Dendritic cell treated with granulocyte-macrophage colony-stimulating factor and Interleukin-4, amounts not matched to agents 40 ng/mL and 50 ng/mL, for 4 days (primary cell): ENCODE measurements at regions not wholly inside any gene's neighbourhood (a gene's known extent, or its start where the extent isn't known, plus 50 kb on each side); places are given as distances from the start of the nearest gene placed in this dataset.

ENCODE experiments used
- H3K27ac Mint-ChIP-seq: one replicate; pipeline ENCODE4 v1.8.0; 2022; ENCODE audit warnings: mild to moderate bottlenecking, mixed read lengths
- H3K27me3 Mint-ChIP-seq: one replicate; pipeline ENCODE4 v1.8.0; 2022; ENCODE audit warnings: mild to moderate bottlenecking, mixed read lengths
- H3K36me3 Mint-ChIP-seq: one replicate; pipeline ENCODE4 v1.8.0; 2022; ENCODE audit warnings: low read depth, mixed read lengths
- H3K4me1 Mint-ChIP-seq: one replicate; pipeline ENCODE4 v1.8.0; 2022; ENCODE audit warnings: low read depth, mixed read lengths
- H3K4me3 Mint-ChIP-seq: one replicate; pipeline ENCODE4 v1.8.0; 2022; ENCODE audit warnings: mild to moderate bottlenecking, moderate library complexity, mixed read lengths
- H3K9me3 Mint-ChIP-seq: one replicate; pipeline ENCODE4 v1.8.0; 2022; ENCODE audit warnings: mixed read lengths
- intact Hi-C: fragments of 100-400 bp; cut with micrococcal nuclease; formaldehyde crosslinking; loops from one replicate; pipeline ENCODE4 v1.15.0; 2022

DNA sequence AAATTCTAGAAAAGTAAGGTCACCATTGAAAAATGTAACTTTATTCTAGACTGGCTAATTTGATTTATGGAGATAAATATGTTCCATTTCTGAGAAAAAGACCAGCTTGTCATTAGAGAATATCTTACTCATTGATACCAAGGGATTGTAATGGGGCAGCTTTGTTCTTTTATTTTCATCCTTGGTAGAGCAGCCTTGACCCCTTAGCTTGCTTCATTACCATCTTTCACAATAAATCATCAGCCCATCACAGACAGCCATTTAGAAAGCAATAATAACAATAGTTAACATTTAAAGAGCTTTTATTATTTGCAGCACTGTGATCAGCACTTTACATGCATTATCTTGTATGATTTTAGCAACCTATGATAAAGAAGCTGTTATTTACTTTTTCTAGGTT is 253.6 kb downstream of the C3orf38 start:
- no peak overlapping the region for H3K4me3 Mint-ChIP-seq
- H3K27me3 Mint-ChIP-seq = no peaks in the 10 kb centered on the region
- intact Hi-C loops = no loop called here
- peaks cover 6% of the 10 kb centered on the region for H3K9me3 Mint-ChIP-seq
- H3K4me1 Mint-ChIP-seq = no peaks in the 10 kb centered on the region
- H3K36me3 Mint-ChIP-seq = no peaks in the 10 kb centered on the region
- no peak overlapping the region for H3K27ac Mint-ChIP-seq

DNA sequence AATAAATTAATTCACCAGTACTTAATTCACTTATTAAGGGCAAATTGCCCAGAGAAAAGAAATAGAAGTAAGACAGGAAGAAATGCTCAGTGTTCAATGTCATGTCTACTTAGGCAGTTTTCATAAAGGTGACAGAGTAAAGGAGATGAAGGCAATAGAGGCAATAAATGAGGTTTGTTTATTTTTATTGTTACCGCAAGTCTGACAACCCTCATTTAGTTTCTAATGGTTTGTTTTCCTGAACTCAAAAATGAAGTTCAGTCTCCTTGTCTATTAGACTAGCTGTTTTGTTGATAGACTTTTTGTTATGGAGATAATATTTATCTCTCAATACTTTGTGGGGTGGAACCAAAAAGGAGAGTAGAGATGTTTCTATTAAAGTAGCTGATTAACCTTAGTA is 258.3 kb downstream of the C3orf38 start:
- H3K9me3 Mint-ChIP-seq = peaks cover 6% of the 10 kb centered on the region
- intact Hi-C loops = no loop called here

GRCh38 chr3:88408935-88409334 is 259.2 kb downstream of the C3orf38 start:
- intact Hi-C loops = no loop called here
- H3K27me3 Mint-ChIP-seq = no peaks in the 10 kb centered on the region
- H3K4me1 Mint-ChIP-seq = no peaks in the 10 kb centered on the region
- H3K27ac Mint-ChIP-seq = no peak overlapping the region
- H3K4me3 Mint-ChIP-seq = no peak overlapping the region
- H3K36me3 Mint-ChIP-seq = no peaks in the 10 kb centered on the region
- peaks cover under 1% of the 10 kb centered on the region for H3K9me3 Mint-ChIP-seq

More for the DNA sequence above, 258.3 kb downstream of the C3orf38 start:
- Mint-ChIP-seq H3K4me3 (no peak overlapping the region), H3K27ac (no peak overlapping the region), H3K27me3 (no peaks in the 10 kb centered on the region), H3K36me3 (no peaks in the 10 kb centered on the region), H3K4me1 (no peaks in the 10 kb centered on the region)

DNA sequence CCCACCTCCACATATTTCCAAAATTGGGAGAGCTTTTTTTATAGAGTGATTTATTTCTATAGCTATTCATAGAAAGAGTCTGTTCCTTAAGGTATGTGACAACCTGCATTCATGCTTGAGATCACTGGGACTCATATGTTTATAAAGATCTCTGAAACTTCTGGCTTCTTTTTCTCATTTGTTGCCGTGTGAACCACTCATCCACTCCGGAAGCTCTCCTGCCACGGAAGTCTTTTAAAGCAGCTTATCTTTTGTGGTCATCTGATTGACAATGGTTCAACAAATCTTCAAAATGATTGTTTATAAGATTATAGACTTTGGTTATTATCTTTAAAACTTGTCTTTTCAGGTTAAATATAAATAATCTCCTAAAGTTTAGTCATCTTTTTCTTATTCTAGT is 260.5 kb downstream of the C3orf38 start:
- Mint-ChIP-seq H3K36me3 (no peaks in the 10 kb centered on the region), H3K27ac (no peak overlapping the region), H3K4me1 (no peaks in the 10 kb centered on the region), H3K9me3 (no peaks in the 10 kb centered on the region), H3K4me3 (no peak overlapping the region), H3K27me3 (no peaks in the 10 kb centered on the region)
- intact Hi-C loops = no loop called here

DNA sequence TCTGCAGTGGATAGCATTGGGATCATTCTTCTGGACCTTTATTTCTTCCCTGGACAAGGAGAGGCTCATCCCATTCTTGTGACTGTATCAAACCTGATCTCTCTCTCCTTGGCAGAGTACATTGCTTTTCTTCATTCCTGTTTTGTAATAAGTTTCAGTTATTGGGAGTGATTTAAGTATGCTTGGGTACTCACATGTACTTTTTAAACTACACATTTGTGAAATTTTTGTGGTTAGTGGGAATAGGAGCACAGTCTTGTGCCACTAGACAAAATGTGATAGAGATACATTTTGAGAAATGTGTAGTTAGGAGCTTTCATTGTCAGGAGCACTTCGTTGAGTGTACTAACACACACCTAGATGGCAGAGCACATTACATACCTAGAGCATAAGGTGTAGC is 262.6 kb downstream of the C3orf38 start:
- H3K27ac Mint-ChIP-seq = no peak overlapping the region
- intact Hi-C loops = no loop called here
- no peaks in the 10 kb centered on the region for H3K36me3 Mint-ChIP-seq
- no peak overlapping the region for H3K4me3 Mint-ChIP-seq
- no peaks in the 10 kb centered on the region for H3K9me3 Mint-ChIP-seq
- no peaks in the 10 kb centered on the region for H3K27me3 Mint-ChIP-seq
- no peaks in the 10 kb centered on the region for H3K4me1 Mint-ChIP-seq

GRCh38 chr3:88416436-88416835 is 266.7 kb downstream of the C3orf38 start:
- intact Hi-C loops = no loop called here
- Mint-ChIP-seq H3K4me3 (no peak overlapping the region), H3K9me3 (no peaks in the 10 kb centered on the region), H3K27me3 (no peaks in the 10 kb centered on the region), H3K4me1 (no peaks in the 10 kb centered on the region), H3K36me3 (no peaks in the 10 kb centered on the region), H3K27ac (no peak overlapping the region)

DNA sequence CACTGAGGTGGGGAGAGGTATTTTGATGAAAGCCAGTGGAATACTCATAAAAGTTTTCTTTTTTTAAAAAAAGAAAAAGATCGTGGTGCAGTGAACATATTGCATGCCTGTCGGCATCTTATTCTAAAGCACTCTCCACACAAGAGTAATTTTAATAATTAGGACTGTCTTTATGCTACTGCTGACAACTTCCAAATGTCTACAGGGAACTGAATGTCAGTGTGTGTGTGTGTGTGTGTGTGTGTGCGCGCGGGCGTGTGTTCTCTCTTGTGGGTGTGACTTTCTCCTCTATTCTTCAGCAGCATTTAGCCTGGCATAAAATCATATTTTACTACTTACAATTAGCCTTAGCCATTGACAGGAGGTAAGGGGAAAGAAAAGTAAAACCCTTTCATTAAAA is 268.5 kb downstream of the C3orf38 start:
- no peak overlapping the region for H3K27ac Mint-ChIP-seq
- H3K9me3 Mint-ChIP-seq = no peaks in the 10 kb centered on the region
- intact Hi-C loops = no loop called here
- no peaks in the 10 kb centered on the region for H3K4me1 Mint-ChIP-seq
- H3K4me3 Mint-ChIP-seq = no peak overlapping the region
- H3K27me3 Mint-ChIP-seq = no peaks in the 10 kb centered on the region
- no peaks in the 10 kb centered on the region for H3K36me3 Mint-ChIP-seq

DNA sequence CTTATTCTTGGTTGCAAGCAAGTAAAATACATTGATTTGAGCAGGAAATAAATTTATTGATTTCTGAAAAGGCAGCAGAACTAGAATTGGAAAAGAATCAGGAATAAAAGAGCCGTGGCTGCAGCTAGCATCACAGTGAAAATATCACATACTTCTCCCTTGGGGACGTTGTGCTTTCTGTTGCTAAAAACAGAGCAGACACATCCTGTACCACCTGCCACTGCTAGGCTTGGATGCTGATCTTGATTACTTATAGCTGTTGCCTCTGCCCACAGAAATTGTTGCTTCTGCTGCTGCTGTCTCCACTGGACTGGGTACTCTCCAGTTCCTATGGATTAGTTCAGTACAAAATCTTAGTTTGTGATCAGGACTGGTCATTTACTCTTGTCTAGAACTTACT is 283.8 kb downstream of the C3orf38 start:
- no peaks in the 10 kb centered on the region for H3K9me3 Mint-ChIP-seq
- no peaks in the 10 kb centered on the region for H3K36me3 Mint-ChIP-seq
- intact Hi-C loops = no loop called here
- H3K4me1 Mint-ChIP-seq = no peaks in the 10 kb centered on the region
- H3K27ac Mint-ChIP-seq = no peak overlapping the region
- no peaks in the 10 kb centered on the region for H3K27me3 Mint-ChIP-seq
- H3K4me3 Mint-ChIP-seq = no peak overlapping the region

GRCh38 chr3:88434001-88434400 is 284.2 kb downstream of the C3orf38 start:
- Mint-ChIP-seq H3K4me1 (no peaks in the 10 kb centered on the region), H3K4me3 (no peak overlapping the region), H3K9me3 (no peaks in the 10 kb centered on the region), H3K36me3 (no peaks in the 10 kb centered on the region), H3K27me3 (no peaks in the 10 kb centered on the region), H3K27ac (no peak overlapping the region)
- intact Hi-C loops = no loop called here

DNA sequence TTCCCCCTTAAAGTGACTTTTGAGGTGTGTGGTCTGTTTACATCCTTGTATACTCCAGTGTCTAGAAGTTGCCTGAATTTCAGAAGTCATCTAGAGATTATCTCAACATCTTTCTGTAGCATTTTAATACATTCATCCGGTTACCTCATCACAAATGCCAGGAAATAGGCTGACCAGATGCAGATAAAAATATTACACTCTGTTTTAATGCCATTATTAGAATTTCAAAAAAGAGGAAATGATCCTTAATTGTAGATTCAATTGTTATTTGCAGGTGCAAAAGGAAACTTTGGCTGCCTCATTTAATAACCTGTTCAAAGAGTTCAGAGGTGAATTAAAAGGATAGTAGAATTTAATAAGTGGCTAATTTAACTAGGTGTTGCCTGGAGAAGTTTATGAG is 290.9 kb downstream of the C3orf38 start:
- intact Hi-C loops = no loop called here
- no peaks in the 10 kb centered on the region for H3K27me3 Mint-ChIP-seq
- no peaks in the 10 kb centered on the region for H3K9me3 Mint-ChIP-seq
- H3K27ac Mint-ChIP-seq = no peak overlapping the region
- no peaks in the 10 kb centered on the region for H3K36me3 Mint-ChIP-seq
- H3K4me1 Mint-ChIP-seq = no peaks in the 10 kb centered on the region
- no peak overlapping the region for H3K4me3 Mint-ChIP-seq

GRCh38 chr3:88443066-88443465 is 293.3 kb downstream of the C3orf38 start:
- H3K36me3 Mint-ChIP-seq = no peaks in the 10 kb centered on the region
- H3K27me3 Mint-ChIP-seq = no peaks in the 10 kb centered on the region
- intact Hi-C loops = no loop called here
- H3K27ac Mint-ChIP-seq = no peak overlapping the region
- no peaks in the 10 kb centered on the region for H3K4me1 Mint-ChIP-seq
- H3K4me3 Mint-ChIP-seq = no peak overlapping the region
- H3K9me3 Mint-ChIP-seq = no peaks in the 10 kb centered on the region

GRCh38 chr3:88444251-88444650 is 294.5 kb downstream of the C3orf38 start:
- intact Hi-C loops = no loop called here
- Mint-ChIP-seq H3K36me3 (no peaks in the 10 kb centered on the region), H3K4me1 (no peaks in the 10 kb centered on the region), H3K4me3 (no peak overlapping the region), H3K9me3 (no peaks in the 10 kb centered on the region), H3K27ac (no peak overlapping the region), H3K27me3 (no peaks in the 10 kb centered on the region)

DNA sequence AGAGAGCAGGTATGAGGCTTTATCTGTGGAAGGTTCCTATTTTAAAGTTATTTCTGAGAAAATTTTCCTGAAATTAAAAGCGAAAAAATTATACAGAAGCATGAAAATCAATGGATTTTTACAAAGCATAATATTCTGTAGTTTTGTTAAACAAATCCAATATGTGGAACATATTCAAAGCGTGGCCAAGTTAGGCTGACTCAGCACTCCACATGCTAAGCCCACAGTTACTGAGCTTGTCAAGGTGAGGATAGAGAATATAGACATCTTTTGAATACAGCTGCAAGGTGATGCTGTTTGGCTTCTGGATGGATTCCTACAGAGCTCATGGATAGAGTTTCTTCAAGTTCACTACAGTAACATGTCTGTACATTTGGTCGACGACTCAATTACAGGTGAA is 302.5 kb downstream of the C3orf38 start:
- intact Hi-C loops = no loop called here
- H3K9me3 Mint-ChIP-seq = no peaks in the 10 kb centered on the region
- H3K27ac Mint-ChIP-seq = no peak overlapping the region
- no peaks in the 10 kb centered on the region for H3K4me1 Mint-ChIP-seq
- H3K27me3 Mint-ChIP-seq = no peaks in the 10 kb centered on the region
- H3K4me3 Mint-ChIP-seq = no peak overlapping the region
- no peaks in the 10 kb centered on the region for H3K36me3 Mint-ChIP-seq

DNA sequence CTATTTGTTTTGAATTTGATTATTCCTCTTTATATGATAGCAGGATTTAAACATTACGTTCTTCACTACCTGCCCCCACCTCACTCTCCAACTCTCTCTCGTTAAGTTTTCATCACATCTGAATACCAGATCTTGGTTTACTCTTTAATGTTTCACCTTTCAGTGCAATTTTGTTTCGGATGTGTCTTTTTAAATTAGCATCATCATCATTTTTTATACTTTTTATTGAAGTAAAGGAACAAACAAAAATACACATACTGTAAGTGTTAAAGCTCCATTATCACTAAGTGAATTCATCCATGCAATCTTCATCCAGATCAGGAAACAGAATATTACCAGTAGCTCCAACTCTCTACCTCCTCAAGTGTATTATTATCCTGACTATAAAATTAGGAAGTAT is 310.6 kb downstream of the C3orf38 start:
- no peak overlapping the region for H3K4me3 Mint-ChIP-seq
- H3K27ac Mint-ChIP-seq = no peak overlapping the region
- H3K27me3 Mint-ChIP-seq = no peaks in the 10 kb centered on the region
- H3K36me3 Mint-ChIP-seq = no peaks in the 10 kb centered on the region
- H3K9me3 Mint-ChIP-seq = peaks cover 26% of the 10 kb centered on the region
- intact Hi-C loops = no loop called here
- H3K4me1 Mint-ChIP-seq = no peaks in the 10 kb centered on the region

DNA sequence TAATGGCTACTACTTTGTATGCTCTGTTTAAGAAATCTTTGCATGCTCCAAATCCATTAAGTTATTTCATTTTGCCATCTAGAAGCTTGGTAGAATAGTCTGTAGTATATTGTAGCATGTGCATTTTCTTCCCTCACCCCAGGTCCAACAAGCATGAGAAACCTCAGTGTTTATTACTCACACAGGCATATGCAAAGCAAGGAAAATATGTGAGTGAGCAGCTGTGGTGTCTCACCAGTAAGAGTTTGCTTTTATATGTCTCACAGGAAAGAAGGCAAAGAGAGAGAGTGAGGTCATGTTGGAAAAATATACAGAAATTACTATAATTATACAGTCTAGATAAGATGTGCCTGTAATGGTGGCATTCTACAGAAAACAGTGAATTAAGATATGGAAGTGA is 312.5 kb downstream of the C3orf38 start:
- intact Hi-C loops = no loop called here
- no peak overlapping the region for H3K27ac Mint-ChIP-seq
- H3K4me3 Mint-ChIP-seq = no peak overlapping the region
- peaks cover 45% of the 10 kb centered on the region for H3K9me3 Mint-ChIP-seq
- H3K4me1 Mint-ChIP-seq = no peaks in the 10 kb centered on the region
- no peaks in the 10 kb centered on the region for H3K36me3 Mint-ChIP-seq
- no peaks in the 10 kb centered on the region for H3K27me3 Mint-ChIP-seq

- H3K9me3 Mint-ChIP-seq = peaks cover 48% of the 10 kb centered on the region
- intact Hi-C loops = no loop called here
- no peaks in the 10 kb centered on the region for H3K27me3 Mint-ChIP-seq
- H3K36me3 Mint-ChIP-seq = no peaks in the 10 kb centered on the region
- no peak overlapping the region for H3K4me3 Mint-ChIP-seq
- no peaks in the 10 kb centered on the region for H3K4me1 Mint-ChIP-seq
- H3K27ac Mint-ChIP-seq = no peak overlapping the region
Measured at GRCh38 chr3:88467191-88467590, 317.4 kb downstream of the C3orf38 start.
